ENCODE measurements at regions not wholly inside any gene's neighbourhood (a gene's known extent, or its start where the extent isn't known, plus 50 kb on each side); places are given as distances from the start of the nearest gene placed in this dataset.

- in situ Hi-C loops (cut with HindIII; ENCODE audit: low sequenced_read_pairs): no loop called here
- no peak for DNase-seq (ENCODE audit: low read depth)
Observed at GRCh38 chr1:165045902-165046301, 310.6 kb downstream of the LMX1A start.

DNA sequence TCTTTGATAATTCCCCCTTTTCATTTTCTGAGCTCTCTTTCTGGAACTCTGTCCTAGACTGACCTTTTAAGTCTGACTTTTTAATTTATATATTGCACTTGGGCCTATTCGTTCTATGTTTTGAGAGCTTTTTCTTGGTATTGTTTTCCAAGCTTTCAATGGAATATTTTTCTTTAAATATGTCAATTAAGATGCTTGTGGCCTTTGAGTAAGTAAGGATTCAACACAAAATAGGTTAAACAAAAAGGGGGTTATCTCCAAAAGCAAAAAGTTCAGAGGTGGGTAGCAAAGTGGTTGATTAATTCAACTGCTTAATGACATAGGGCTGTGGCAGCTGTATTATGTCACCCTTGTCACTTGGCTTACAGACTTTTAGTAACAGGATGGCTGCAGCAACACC, 315.9 kb downstream of the LMX1A start:
- in situ Hi-C loops (cut with HindIII; ENCODE audit: low sequenced_read_pairs): loop anchor here (5.0 kb wide), 1 partner anchor 58 kb away; no protein-coding TSS in a partner anchor
- DNase-seq (ENCODE audit: low read depth): no peak
- no peak for TF ChIP-seq CTCF (IDR thresholded peaks at IDR 0.05; ENCODE audit: low read depth, low read length, missing control alignments)
- H3K4me3 ChIP-seq (ENCODE audit: low read depth, low read length): no peak overlapping the region

More at GRCh38 chr1:165045902-165046301, 310.6 kb downstream of the LMX1A start:
- H3K4me3 ChIP-seq (ENCODE audit: low read depth, low read length): no peak overlapping the region
- no peak for TF ChIP-seq CTCF (IDR thresholded peaks at IDR 0.05; ENCODE audit: low read depth, low read length, missing control alignments)

DNA sequence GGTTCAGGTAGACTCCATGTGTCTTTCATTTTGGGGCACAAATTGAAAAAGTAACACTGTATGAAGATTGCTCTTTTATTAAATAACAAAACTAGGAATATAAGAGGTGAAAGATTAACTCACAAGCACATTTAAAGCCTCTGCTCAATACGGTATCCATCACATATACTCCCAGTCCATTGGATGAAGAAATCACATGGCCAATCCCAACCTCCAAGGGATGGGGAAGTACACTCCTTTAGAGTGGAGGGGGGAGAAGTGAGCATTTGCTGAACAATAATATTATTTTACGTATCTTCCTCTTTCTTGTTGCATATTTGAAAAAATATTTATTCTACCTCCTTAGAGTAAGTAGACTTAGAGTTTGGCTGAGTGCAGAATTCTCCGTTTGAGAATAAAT, 316.5 kb downstream of the LMX1A start:
- no peak for TF ChIP-seq CTCF (IDR thresholded peaks at IDR 0.05; ENCODE audit: low read depth, low read length, missing control alignments)
- no peak for DNase-seq (ENCODE audit: low read depth)
- no peak overlapping the region for H3K4me3 ChIP-seq (ENCODE audit: low read depth, low read length)
- in situ Hi-C loops (cut with HindIII; ENCODE audit: low sequenced_read_pairs): loop anchor here (5.0 kb wide), 1 partner anchor 58 kb away; no protein-coding TSS in a partner anchor

GRCh38 chr1:165036403-165036802, 320.1 kb downstream of the LMX1A start:
- in situ Hi-C loops (cut with HindIII; ENCODE audit: low sequenced_read_pairs): no loop called here
- TF ChIP-seq CTCF (IDR thresholded peaks at IDR 0.05; ENCODE audit: low read depth, low read length, missing control alignments): no peak
- DNase-seq (ENCODE audit: low read depth): no peak
- no peak overlapping the region for H3K4me3 ChIP-seq (ENCODE audit: low read depth, low read length)

- no peak overlapping the region for H3K4me3 ChIP-seq (ENCODE audit: low read depth, low read length)
- DNase-seq (ENCODE audit: low read depth): no peak
- in situ Hi-C loops (cut with HindIII; ENCODE audit: low sequenced_read_pairs): no loop called here
- TF ChIP-seq CTCF (IDR thresholded peaks at IDR 0.05; ENCODE audit: low read depth, low read length, missing control alignments): no peak
Observed at GRCh38 chr1:165034136-165034809, 322.2 kb downstream of the LMX1A start.

DNA sequence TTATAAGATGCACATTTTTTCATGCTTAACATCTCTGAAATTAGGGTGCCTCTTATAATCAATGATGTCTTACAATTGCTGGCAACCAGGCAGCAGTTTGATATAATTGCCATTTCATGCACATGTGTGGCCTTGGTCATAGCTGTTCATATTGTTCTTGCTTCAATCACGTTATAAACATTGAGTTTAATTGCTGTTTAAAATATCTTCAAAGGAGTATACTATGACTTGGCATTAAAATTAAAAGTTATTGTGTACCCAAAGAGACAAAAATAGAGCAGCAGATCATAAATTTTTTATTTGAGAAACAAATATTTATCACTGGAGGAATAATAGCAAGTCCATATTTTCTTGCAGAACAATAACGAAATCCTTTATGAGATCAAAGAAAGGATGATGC, 325.5 kb downstream of the LMX1A start:
- no peak for DNase-seq (ENCODE audit: low read depth)
- H3K4me3 ChIP-seq (ENCODE audit: low read depth, low read length): no peak overlapping the region
- no peak for TF ChIP-seq CTCF (IDR thresholded peaks at IDR 0.05; ENCODE audit: low read depth, low read length, missing control alignments)
- in situ Hi-C loops (cut with HindIII; ENCODE audit: low sequenced_read_pairs): no loop called here

Data from astrocyte of the cerebellum (primary cell).